Adrenal gland (tissue), 9 donors: ENCODE measurements at regions not wholly inside any gene's neighbourhood (a gene's known extent, or its start where the extent isn't known, plus 50 kb on each side); places are given as distances from the start of the nearest gene placed in this dataset.

ENCODE experiments used
- DNase-seq, 7 donors: peaks; one replicate each; pipeline ENCODE4 v3.0.0-alpha.2; 2019 to 2020
- H3K27ac ChIP-seq, 5 donors: fragments of 200-600 bp; sonication (generic) in 4 of 5; 1 replicate in 3 of 5; 2 replicates in 2 of 5; pipeline versions ENCODE4 v1.5.1 to v1.8.0; 2016 to 2020; ENCODE audit warnings: mild to moderate bottlenecking in 1 of 5
- H3K27me3 ChIP-seq: fragments of 200-600 bp; 2 replicates; pipeline ENCODE4 v1.8.0; 2021
- H3K36me3 ChIP-seq, 2 donors: fragments of 200-600 bp; replicated peaks in 1 of 2; 1 replicate in 1 of 2; 2 replicates in 1 of 2; pipeline versions ENCODE4 v1.5.1 to v1.8.0; 2018 to 2022
- H3K4me1 ChIP-seq, 2 donors: fragments of 200-600 bp; replicated peaks in 1 of 2; 1 replicate in 1 of 2; 2 replicates in 1 of 2; pipeline versions ENCODE4 v1.5.1 to v1.8.0; 2018 to 2021
- H3K4me3 ChIP-seq, 4 donors: fragments of 200-600 bp; sonication (generic) in 3 of 4; one replicate each; pipeline ENCODE4 v1.5.1; 2016 to 2018
- H3K9me3 ChIP-seq, 3 donors: fragments of 200-600 bp; sonication (generic) in 1 of 3; replicated peaks in 1 of 3; 1 replicate in 2 of 3; 2 replicates in 1 of 3; pipeline versions ENCODE4 v1.5.1 to v1.8.0; 2016 to 2021
- CTCF ChIP-seq, 6 experiments: fragments of 450-650 bp in 4 of 6; fragments of 200-600 bp in 2 of 6; sonication (generic) in 1 of 6; IDR thresholded peaks; 1 replicate in 5 of 6; 2 replicates in 1 of 6; pipeline versions ENCODE4 v1.5.1 to v1.8.0; 2016 to 2021; ENCODE audit warnings: antibody characterized with exemption in 6 of 6, mild to moderate bottlenecking in 2 of 6, moderate library complexity in 1 of 6
- POLR2A ChIP-seq, 2 donors: fragments of 450-650 bp; IDR thresholded peaks; one replicate each; pipeline ENCODE4 v1.6.1; 2017; ENCODE audit warnings: antibody characterized with exemption in 2 of 2, mild to moderate bottlenecking in 2 of 2, moderate library complexity in 1 of 2
- WGBS, 4 donors: extraction: QIAGEN DNeasy Blood & Tissue Kit in 2 of 4; methylation state at CpG; one replicate each; pipeline versions ENCODE4 v1.1.5 to v1.1.7; 2013 to 2017; 5-methylcytosine and 5-hydroxymethylcytosine counted together
- intact Hi-C, 2 donors: fragments of 100-400 bp; cut with DNase I; formaldehyde crosslinking; loops; one replicate each; pipeline versions ENCODE4 v1.14.1 to v1.15.0; 2022 to 2023
- donor health status: healthy with polysubstance abuse.
- donor health status: Bipolar disorder and iron deficiency.
- donor health status: DM: yes; HTN: yes; CAD: no.
- donor health status: DM: no; HTN: no; CAD: no.
- donor health status: DM: no; HTN: no; CAD: no.

- WGBS, 4 donors, result 52 to 70% (median 56%) methylated on average over 2 of the region's 2 CpGs
- no peaks in the 10 kb centered on the region for H3K4me1 ChIP-seq
Observed at GRCh38 chr6:92121228-92121627, 1298.1 kb downstream of the EPHA7 start.

DNA sequence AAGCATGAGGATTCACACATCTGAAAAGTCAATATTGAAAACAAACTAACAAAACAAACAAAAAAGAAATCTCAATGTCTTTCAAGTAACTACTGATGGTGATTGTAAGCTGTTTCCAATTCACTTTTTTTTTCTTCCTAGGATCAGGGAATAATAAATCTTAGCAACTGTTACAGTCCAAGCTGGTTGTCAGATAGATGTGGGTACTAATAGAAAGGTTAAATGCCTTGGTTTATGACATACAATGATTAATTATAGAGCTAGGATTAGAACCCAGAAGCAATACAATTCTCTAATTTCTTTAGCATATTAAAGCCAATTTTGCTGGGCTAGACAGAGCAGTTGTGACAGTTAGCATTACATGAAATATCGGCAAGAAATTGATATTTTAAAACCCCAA lies 1301.6 kb downstream of the EPHA7 start:
- Histone ChIP-seq H3K4me1 (no peaks in the 10 kb centered on the region), H3K27me3 (no peaks in the 10 kb centered on the region), H3K9me3 (no peaks in the 10 kb centered on the region), H3K27ac (no peak overlapping the region), H3K4me3 (no peak overlapping the region), H3K36me3 (no peaks in the 10 kb centered on the region)
- intact Hi-C loops, result no loop called here
- TF ChIP-seq POLR2A (IDR thresholded peaks at IDR 0.05) (no peak), CTCF (IDR thresholded peaks at IDR 0.05) (no peak)
- WGBS, 4 donors, result 77 to 88% (median 84%) methylated on average over 1 of the region's 1 CpG
- no peak for DNase-seq

More at GRCh38 chr6:92121228-92121627, 1298.1 kb downstream of the EPHA7 start:
- no peak for DNase-seq
- Histone ChIP-seq H3K27ac (no peak overlapping the region), H3K27me3 (no peaks in the 10 kb centered on the region), H3K9me3 (no peaks in the 10 kb centered on the region), H3K36me3 (no peaks in the 10 kb centered on the region), H3K4me3 (no peak overlapping the region)
- TF ChIP-seq POLR2A (IDR thresholded peaks at IDR 0.05) (no peak), CTCF (IDR thresholded peaks at IDR 0.05) (no peak)
- intact Hi-C loops, result no loop called here

DNA sequence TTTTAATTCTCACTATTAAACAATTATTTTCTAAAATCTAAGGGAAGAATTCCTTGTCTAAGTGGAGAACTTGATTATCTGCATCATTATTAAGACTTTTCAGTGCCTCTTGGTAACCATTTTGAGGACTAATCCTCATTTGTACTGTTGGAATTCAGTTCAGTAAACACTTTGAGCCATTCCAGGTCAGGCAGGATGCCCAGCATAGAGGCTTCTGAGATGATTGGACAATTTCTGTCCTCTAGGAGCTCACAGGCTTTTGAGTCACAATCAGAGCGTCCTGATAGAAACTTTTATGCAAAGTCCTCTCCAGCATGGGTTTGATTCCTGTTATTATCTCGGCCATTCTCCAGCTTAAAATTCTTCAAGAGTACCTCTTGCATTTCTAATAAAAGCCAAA lies 1304.6 kb downstream of the EPHA7 start:
- no peaks in the 10 kb centered on the region for H3K36me3 ChIP-seq
- DNase-seq, result no peak

DNA sequence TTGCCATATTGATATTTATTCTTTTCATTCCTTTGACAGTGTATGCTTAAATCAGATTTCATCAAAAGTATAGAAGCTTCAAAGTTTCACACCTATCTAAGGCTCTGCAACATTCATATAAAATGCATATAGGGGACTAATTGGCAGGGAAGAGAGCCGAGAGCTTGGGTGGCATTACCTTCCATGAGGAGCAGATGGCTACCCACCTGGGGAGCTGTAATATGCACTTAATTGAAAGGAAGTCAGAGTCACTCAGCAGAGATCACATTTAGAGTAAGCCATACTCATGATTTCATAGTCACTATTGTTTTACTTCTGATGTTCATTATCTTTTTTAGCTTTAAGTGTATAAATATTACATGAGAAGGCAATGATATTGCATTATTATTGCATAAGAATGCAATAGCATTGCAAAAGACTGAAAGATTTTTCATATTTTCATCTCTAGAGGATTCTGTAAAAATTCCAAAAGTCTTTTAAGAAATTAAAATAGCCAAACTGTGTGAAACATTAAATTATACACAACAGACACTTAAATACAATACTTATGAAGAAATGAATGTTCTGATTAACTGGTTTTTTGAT lies 1305.2 kb downstream of the EPHA7 start:
- Histone ChIP-seq H3K27me3 (no peaks in the 10 kb centered on the region), H3K9me3 (no peaks in the 10 kb centered on the region), H3K4me3 (no peak overlapping the region), H3K36me3 (no peaks in the 10 kb centered on the region), H3K27ac (no peak overlapping the region), H3K4me1 (no peaks in the 10 kb centered on the region)
- WGBS, 4 donors, result 0 to 3% (median 1%) methylated on average over 1 of the region's 1 CpG
- DNase-seq, result no peak
- TF ChIP-seq CTCF (IDR thresholded peaks at IDR 0.05), result no peak
- no peak for TF ChIP-seq POLR2A (IDR thresholded peaks at IDR 0.05)
- intact Hi-C loops, result no loop called here

More for the DNA sequence above, 1304.6 kb downstream of the EPHA7 start:
- Histone ChIP-seq H3K9me3 (no peaks in the 10 kb centered on the region), H3K4me3 (no peak overlapping the region), H3K27me3 (no peaks in the 10 kb centered on the region), H3K4me1 (no peaks in the 10 kb centered on the region), H3K27ac (no peak overlapping the region)
- intact Hi-C loops, result no loop called here
- TF ChIP-seq POLR2A (IDR thresholded peaks at IDR 0.05) (no peak), CTCF (IDR thresholded peaks at IDR 0.05) (no peak)
- WGBS, 4 donors, result 59 to 77% (median 74%) methylated on average over 2 of the region's 2 CpGs
